Fibroblast of skin of abdomen (primary cell): ENCODE measurements at regions not wholly inside any gene's neighbourhood (a gene's known extent, or its start where the extent isn't known, plus 50 kb on each side); places are given as distances from the start of the nearest gene placed in this dataset.

Experiments used
- DNase-seq: peaks from one replicate; pipeline ENCODE4 v3.0.0-alpha.2; 2013

DNA sequence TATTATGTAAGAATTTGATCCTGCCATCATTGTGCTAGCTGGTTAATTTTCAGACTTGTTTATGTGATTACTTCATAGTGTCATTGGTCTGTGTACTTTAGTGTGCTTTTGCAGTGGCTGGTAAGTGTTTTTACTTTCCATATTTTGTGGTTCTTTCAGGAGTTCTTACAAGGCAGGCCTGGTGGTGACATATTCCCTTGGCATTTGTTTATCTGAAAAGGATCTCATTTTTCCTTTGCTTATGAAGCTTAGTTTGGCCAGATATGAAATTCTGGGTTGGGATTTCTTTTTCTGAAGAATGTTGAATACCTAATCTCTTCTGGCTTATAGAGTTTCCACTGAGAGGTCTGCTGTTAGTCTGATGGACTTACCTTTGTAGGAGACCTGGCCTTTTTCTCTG lies 72.8 kb upstream of the MC4R start:
- peak; percentile 35 for DNase-seq

- DNase-seq, result peak; percentile 8
Observed at GRCh38 chr18:60446821-60447220, 74.2 kb upstream of the MC4R start.

GRCh38 chr18:60448487-60449267 lies 76.1 kb upstream of the MC4R start:
- DNase-seq, result no peak

- DNase-seq, result peak; percentile 71
Observed at GRCh38 chr18:60452421-60452820, 79.8 kb upstream of the MC4R start.

DNA sequence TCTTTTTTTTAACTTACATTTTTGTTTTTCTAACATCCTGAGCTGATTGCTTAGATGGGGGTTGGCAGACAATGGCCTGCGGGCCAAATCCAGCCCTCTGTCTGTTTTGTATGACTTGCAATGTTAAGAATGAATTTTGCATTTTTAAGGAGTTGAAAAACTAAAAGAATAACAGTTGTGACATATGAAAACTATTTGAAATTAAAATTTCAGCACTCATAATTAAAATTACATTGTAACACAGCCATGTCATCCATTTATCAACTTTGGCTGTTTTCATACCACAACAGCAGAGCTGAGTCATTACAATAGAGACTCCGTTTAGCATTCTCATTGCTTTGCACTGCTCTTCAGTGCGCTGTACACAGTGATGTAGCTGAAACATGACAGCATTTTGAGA lies 94.1 kb upstream of the MC4R start:
- peak; percentile 81 for DNase-seq

DNA sequence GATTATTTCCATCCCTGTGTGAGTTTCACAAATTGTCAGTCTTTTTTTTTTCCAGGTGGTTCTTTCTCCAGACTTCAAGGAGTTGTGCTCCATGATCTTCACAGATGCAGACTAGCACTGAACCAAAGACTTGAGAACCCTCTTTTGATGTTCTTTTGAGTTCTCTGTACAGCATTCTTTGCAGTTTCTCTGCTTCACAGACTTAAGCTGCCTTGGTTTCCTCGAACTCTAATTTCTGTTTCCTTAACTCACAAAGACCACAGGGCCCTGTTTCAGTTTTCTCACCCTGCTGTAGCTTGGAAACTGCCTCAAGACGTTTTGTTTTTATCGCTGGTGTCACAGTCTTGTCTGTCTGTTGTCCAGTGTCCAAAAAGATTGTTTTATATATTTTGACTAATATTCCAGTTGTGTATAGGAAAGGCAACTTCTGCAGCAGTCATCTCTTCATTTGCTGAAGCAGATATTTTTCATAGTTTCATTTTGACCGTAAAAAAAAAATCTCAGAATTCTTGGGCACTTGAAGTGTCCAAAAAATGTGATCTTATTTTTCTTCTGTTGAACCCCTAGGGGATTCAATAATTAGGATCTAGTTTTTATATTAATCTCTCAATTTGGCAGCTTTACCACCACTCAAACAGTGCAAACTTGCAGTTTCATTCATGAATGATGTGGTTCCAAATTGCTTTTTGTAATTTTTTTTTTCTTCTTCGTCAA lies 97.0 kb upstream of the MC4R start:
- no peak for DNase-seq

GRCh38 chr18:60471652-60472051 lies 99.1 kb upstream of the MC4R start:
- peak; percentile 65 for DNase-seq

DNA sequence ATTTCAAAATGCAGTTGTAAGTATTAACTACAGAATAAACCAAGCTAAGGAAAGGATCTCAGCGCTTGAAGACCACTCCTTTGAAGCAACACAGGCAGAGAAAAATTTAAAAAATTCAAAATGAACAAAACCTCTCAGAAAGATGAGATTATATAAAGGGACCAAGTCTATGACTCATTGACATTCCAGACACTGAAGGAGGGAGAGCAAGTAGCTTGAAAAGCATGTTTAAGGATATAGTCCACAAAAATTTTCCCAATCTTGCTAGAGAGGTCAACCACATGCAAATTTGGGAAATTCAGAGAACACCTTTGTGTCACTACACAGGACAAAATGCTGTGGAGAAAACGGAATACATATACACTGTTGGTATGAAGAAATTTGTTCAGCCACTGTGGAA lies 112.6 kb upstream of the MC4R start:
- peak; percentile 73 for DNase-seq

GRCh38 chr18:60493066-60493465 lies 120.5 kb upstream of the MC4R start:
- DNase-seq, result no peak

DNA sequence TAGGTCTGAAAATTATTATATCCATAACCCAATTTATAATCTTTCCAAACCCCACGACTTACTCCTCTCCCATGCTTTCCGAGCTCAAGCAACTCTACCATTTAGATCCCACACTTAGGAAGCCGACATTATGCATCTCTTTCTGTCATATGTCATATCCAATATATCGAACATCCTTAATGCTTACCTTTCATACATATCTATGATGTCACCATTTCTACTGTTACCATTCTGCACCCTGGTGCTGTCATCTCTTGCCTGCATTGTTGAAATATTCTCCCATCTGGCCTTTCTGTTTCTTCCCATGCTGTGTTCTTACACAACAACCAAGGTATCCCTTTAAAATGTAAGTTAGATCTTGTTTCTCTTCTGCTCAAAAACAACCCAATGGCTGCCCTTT lies 127.1 kb upstream of the MC4R start:
- DNase-seq, result no peak

GRCh38 chr18:60500960-60501359 lies 128.4 kb upstream of the MC4R start:
- DNase-seq, result no peak

- DNase-seq, result no peak
Observed at GRCh38 chr18:60502591-60502990, 130.0 kb upstream of the MC4R start.

DNA sequence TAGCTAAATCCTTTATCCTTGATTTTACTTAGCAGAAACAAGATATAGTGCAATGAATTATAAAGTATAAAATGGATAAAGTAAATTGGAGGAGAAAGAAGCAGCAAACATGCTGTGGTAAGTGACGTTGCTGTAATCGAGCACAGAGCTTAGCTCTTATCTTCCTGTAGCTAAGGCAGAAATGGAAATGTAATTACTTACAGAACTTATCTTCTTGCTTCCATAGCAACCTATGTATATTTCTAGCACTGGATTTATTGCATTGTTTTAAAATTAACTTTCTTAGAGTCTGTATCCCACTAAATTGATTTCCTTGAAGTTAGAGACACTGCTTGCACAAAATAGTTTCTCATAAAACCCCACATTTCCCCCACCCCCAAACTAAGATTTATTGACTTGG lies 130.6 kb upstream of the MC4R start:
- no peak for DNase-seq

DNA sequence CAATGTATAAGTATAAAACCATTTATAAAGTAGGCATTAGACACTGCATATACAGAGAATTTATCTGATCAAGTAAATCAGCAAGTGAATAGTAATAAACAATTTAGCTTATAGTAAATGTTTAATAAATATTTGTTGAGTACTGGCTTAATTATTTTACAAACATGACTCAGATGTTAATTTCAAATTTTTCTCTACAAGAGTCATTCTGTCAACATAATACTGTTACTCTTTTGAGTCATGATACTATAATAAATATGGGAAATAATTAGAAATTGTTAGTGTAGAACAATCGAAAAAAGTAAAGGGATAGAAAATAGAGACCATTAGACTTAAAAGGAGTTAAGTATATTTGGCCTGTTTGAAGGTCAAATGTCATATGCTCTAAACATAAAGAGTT lies 133.6 kb upstream of the MC4R start:
- DNase-seq, result no peak

DNA sequence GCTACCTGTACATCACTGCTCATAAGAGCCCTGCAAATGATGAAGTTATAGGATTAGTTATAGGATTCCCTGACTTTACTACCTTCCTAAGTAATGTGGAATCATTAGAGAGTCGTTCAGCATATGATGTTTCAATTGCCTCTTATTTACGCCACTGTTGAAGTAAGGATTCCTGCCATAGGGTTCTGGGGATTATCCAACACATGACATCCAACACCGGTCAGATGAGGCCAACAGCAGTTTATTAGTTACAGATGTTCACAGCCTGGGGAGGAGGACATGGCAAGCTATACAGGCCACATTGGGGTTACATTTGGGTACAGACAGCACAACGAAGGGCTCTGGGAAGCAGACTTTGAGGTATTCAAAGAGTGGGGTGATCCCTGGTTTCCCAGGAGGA lies 134.1 kb upstream of the MC4R start:
- peak; percentile 60 for DNase-seq

DNA sequence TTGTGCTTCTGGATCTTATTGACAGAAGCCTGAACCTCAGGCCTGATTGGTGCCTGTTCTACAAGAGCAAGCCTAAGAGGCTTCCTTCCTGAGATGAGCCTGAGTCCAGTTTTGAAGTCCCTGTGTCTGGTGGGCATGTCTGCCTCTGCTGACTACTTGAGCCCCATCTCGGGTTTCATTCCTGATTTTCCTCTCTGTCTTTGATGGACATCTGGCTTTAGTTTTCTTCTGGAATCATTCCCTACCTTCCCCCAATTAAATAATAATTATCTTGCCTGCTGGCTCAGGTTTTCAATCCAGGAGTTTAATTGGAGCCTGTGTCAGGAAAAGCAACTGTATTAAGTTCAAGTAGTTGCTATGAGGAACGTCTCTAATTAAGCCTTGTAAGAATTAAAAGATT lies 135.5 kb upstream of the MC4R start:
- peak; percentile 52 for DNase-seq

GRCh38 chr18:60534538-60534937 lies 162.0 kb upstream of the MC4R start:
- DNase-seq, result peak; percentile 58

DNA sequence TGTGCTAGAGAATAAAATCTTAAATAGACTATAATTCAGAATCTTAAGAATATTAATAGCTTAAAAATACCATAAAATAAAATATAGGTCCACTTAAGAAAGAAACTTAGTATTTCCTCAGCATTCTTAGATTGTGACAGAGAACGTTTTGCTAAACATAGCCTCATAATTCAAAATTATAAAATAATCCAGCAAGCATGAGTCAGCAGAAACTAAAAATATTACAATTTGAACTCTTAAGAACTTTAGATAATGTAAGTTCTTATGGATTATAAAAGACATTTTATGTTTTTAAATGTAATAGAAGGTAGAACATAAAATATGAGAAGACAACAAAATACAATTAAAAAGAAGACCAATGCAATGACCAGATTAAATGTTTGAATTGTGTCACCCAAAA lies 164.5 kb upstream of the MC4R start:
- no peak for DNase-seq

DNA sequence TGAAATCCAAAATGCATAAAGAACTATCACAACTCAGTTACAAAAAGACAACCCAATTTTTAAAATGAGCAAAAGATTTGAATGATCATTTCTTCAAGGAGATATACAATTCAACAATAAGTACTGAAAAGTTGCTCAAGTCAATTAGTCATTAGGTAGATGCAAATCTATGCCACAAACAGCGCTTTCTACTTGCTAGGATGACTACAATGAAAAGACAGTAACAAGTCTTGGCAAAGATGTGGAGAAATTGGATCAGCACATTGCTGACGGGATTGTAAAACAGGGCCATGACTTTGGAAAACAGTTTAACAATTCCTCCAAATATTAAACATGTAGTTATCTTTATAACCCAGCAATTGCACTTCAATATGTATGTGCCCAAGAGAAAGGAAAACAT lies 166.3 kb upstream of the MC4R start:
- no peak for DNase-seq

DNA sequence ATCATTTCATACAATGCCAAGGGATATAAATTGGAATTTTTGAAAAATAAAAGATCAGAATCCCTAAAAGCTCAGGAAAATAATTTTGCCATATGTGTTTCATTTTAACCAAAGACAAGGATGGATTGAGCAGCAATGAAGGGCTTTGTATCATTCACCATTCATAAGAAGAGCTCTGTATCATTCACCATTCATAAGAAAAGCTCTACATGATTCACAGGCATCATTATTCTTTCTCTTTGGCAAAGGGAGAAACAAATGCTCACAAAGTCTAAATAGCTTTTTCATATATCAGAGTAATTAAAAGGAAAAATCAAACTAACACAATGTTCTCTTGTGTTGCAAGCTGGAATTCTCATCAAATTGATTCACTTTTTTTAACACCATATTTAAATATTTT lies 169.1 kb upstream of the MC4R start:
- DNase-seq, result no peak

DNA sequence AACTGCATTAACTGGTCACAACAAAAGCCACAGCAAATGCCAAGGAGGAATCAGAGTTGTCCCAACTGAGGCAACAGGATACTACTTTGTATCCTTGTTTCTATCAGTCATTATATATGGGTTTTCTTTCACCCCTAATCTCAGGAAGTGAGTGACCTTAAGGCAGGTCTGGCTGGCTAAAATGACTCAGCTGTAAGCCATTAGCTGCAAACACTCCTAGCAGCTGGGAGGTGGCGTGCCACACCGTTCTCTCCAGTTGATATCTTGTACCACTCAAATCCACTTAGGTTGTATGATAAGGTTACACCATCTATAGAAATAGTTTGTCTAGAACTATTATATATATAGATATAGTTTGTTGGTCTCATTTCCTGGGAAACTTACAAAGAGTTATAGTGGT lies 171.1 kb upstream of the MC4R start:
- DNase-seq, result no peak

- peak; percentile 73 for DNase-seq
Observed at GRCh38 chr18:60549338-60549960, 176.9 kb upstream of the MC4R start.

- DNase-seq, result no peak
Observed at GRCh38 chr18:60552948-60553347, 180.4 kb upstream of the MC4R start.

DNA sequence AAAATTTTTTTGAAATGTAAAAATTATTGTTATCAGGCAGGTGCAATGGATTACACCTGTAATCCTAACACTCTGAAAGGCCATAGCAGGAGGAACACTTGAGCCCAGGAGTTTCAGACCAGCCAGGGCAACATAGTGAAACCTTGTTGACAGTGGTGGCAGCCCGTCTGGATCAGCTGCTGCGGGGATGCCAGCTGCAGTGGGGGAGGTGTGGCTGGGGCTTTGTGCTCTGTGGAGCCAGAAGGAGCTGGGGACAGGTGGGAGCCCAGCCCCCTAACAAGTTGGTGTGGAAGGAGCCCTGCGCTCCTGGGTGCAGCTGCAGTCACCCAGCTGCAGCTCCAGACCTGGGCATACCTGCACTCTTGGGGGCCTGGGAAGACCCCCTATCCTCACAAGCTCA lies 182.4 kb upstream of the MC4R start:
- no peak for DNase-seq
